HG03060 (cell line): ENCODE measurements at regions not wholly inside any gene's neighbourhood (a gene's known extent, or its start where the extent isn't known, plus 50 kb on each side); places are given as distances from the start of the nearest gene placed in this dataset.

ENCODE experiments used
- ATAC-seq: cut with Tn5 transposase; IDR thresholded peaks from one replicate; pipeline ENCODE4 v1.9.1; 2021; ENCODE audit warnings: low read depth, moderate number of reproducible peaks; ENCODE audit not compliant: unreplicated experiment

- no peak for ATAC-seq
These were observed 151.5 kb upstream of the DAPK1 start for GRCh38 chr9:87346061-87346665.

GRCh38 chr9:87350915-87351314 lies 146.8 kb upstream of the DAPK1 start:
- ATAC-seq = no peak

GRCh38 chr9:87353301-87353700 lies 144.4 kb upstream of the DAPK1 start:
- no peak for ATAC-seq

- no peak for ATAC-seq
These were observed 143.5 kb upstream of the DAPK1 start for GRCh38 chr9:87354147-87354546.

- no peak for ATAC-seq
These were observed 140.1 kb upstream of the DAPK1 start for GRCh38 chr9:87357600-87357999.

- ATAC-seq = no peak
These were observed 138.4 kb upstream of the DAPK1 start for GRCh38 chr9:87359264-87359663.

GRCh38 chr9:87359958-87360601 lies 137.6 kb upstream of the DAPK1 start:
- ATAC-seq = no peak

GRCh38 chr9:87370049-87370685 lies 127.5 kb upstream of the DAPK1 start:
- no peak for ATAC-seq

- ATAC-seq = no peak
These were observed 125.8 kb upstream of the DAPK1 start for GRCh38 chr9:87371795-87372355.

- no peak for ATAC-seq
These were observed 125.3 kb upstream of the DAPK1 start for GRCh38 chr9:87372356-87372851.

- ATAC-seq = peak; percentile 65
These were observed 123.4 kb upstream of the DAPK1 start for GRCh38 chr9:87374023-87374919.

GRCh38 chr9:87375397-87376073 lies 122.1 kb upstream of the DAPK1 start:
- no peak for ATAC-seq

GRCh38 chr9:87378676-87379075 lies 119.0 kb upstream of the DAPK1 start:
- ATAC-seq = no peak

GRCh38 chr9:87379300-87379699 lies 118.4 kb upstream of the DAPK1 start:
- no peak for ATAC-seq

- ATAC-seq = no peak
These were observed 116.5 kb upstream of the DAPK1 start for GRCh38 chr9:87381050-87381711.

- ATAC-seq = no peak
These were observed 115.9 kb upstream of the DAPK1 start for GRCh38 chr9:87381746-87382145.

- no peak for ATAC-seq
These were observed 114.8 kb upstream of the DAPK1 start for GRCh38 chr9:87382900-87383299.

- no peak for ATAC-seq
These were observed 114.1 kb upstream of the DAPK1 start for GRCh38 chr9:87383344-87384150.
